ENCODE measurements at regions not wholly inside any gene's neighbourhood (a gene's known extent, or its start where the extent isn't known, plus 50 kb on each side); places are given as distances from the start of the nearest gene placed in this dataset.
"Not testable (repeated sequence)": the region's sequence is repeated elsewhere in the genome, so short reads cannot be mapped to it uniquely, and the experiment has no call there.

GRCh38 chr1:96222701-96223100 lies 498.9 kb upstream of the PTBP2 start:
- peaks cover 2 to 9% (median 3%) of the 10 kb centered on the region in 7 donors for H3K9me3 Mint-ChIP-seq
- Histone ChIP-seq H3K4me3 (replicated peaks in 1 of 3; ENCODE audit: low read depth in 2 of 3, low read length in 3 of 3) (no peak overlapping the region), H2AFZ (ENCODE audit: insufficient read depth, low read depth, low read length, poor library complexity, severe bottlenecking) (no peak overlapping the region), H3K9me3 (replicated peaks in 1 of 2; ENCODE audit: control insufficient read depth in 1 of 2, insufficient read depth in 1 of 2, low read length in 2 of 2) (peaks cover 0 to 7% of the 10 kb centered on the region in 2 donors), H3K4me2 (replicated peaks; ENCODE audit: extremely low read depth, low read length, poor library complexity, severe bottlenecking) (no peak overlapping the region), H3K36me3 (replicated peaks in 1 of 2; ENCODE audit: control insufficient read depth in 1 of 2, insufficient read depth in 2 of 2, low read length in 2 of 2) (no peaks in the 10 kb centered on the region), H3K27ac (ENCODE audit: low read depth in 1 of 2, low read length in 2 of 2) (no peak overlapping the region), H4K20me1 (ENCODE audit: insufficient read depth, low read length) (no peaks in the 10 kb centered on the region), H3K9ac (ENCODE audit: insufficient read depth, low read length, poor library complexity, severe bottlenecking) (no peak overlapping the region), H3K79me2 (ENCODE audit: insufficient read depth, low read length) (no peaks in the 10 kb centered on the region), H3K4me1 (ENCODE audit: control insufficient read depth in 1 of 2, insufficient read depth in 2 of 2, low read length in 2 of 2) (no peaks in the 10 kb centered on the region), H3K27me3 (ENCODE audit: control insufficient read depth in 2 of 2, insufficient read depth in 2 of 2, low read length in 2 of 2) (no peaks in the 10 kb centered on the region)
- no peaks in the 10 kb centered on the region for H3K27me3 Mint-ChIP-seq (ENCODE audit: low read depth in 3 of 3)
- H3K36me3 Mint-ChIP-seq, result no peaks in the 10 kb centered on the region
- no peak for TF ChIP-seq CTCF (IDR thresholded peaks at IDR 0.05)
- no peak for DNase-seq
- no CpG with 5 or more reads among the region's 2 CpGs for WGBS (ENCODE audit: insufficient coverage)
- H3K4me1 Mint-ChIP-seq, result no peaks in the 10 kb centered on the region
- no peak overlapping the region for H3K27ac Mint-ChIP-seq
- H3K4me3 Mint-ChIP-seq, result no peak overlapping the region
- intact Hi-C loops (cut with micrococcal nuclease), result no loop called here

- H3K36me3 ChIP-seq (replicated peaks in 1 of 2; ENCODE audit: control insufficient read depth in 1 of 2, insufficient read depth in 2 of 2, low read length in 2 of 2); intact Hi-C loops (cut with micrococcal nuclease); H3K4me3 Mint-ChIP-seq; H3K9me3 ChIP-seq (replicated peaks in 1 of 2; ENCODE audit: control insufficient read depth in 1 of 2, insufficient read depth in 1 of 2, low read length in 2 of 2); H3K27me3 ChIP-seq (ENCODE audit: control insufficient read depth in 2 of 2, insufficient read depth in 2 of 2, low read length in 2 of 2); H3K9me3 Mint-ChIP-seq; H3K79me2 ChIP-seq (ENCODE audit: insufficient read depth, low read length); H3K27me3 Mint-ChIP-seq (ENCODE audit: low read depth in 3 of 3); H2AFZ ChIP-seq (ENCODE audit: insufficient read depth, low read depth, low read length, poor library complexity, severe bottlenecking); H4K20me1 ChIP-seq (ENCODE audit: insufficient read depth, low read length); H3K4me3 ChIP-seq (replicated peaks in 1 of 3; ENCODE audit: low read depth in 2 of 3, low read length in 3 of 3); H3K4me2 ChIP-seq (replicated peaks; ENCODE audit: extremely low read depth, low read length, poor library complexity, severe bottlenecking); H3K36me3 Mint-ChIP-seq; H3K27ac Mint-ChIP-seq; DNase-seq; H3K4me1 ChIP-seq (ENCODE audit: control insufficient read depth in 1 of 2, insufficient read depth in 2 of 2, low read length in 2 of 2); H3K4me1 Mint-ChIP-seq; H3K9ac ChIP-seq (ENCODE audit: insufficient read depth, low read length, poor library complexity, severe bottlenecking); H3K27ac ChIP-seq (ENCODE audit: low read depth in 1 of 2, low read length in 2 of 2): not testable (repeated sequence)
- WGBS (ENCODE audit: insufficient coverage), result 94% methylated on average over 9 of the region's 20 CpGs
Measured at GRCh38 chr1:96224229-96224628, 497.4 kb upstream of the PTBP2 start.

Data from CD14-positive monocyte (primary cell).